HG02798 (cell line): ENCODE measurements at regions not wholly inside any gene's neighbourhood (a gene's known extent, or its start where the extent isn't known, plus 50 kb on each side); places are given as distances from the start of the nearest gene placed in this dataset.

Experiments used
- ATAC-seq: cut with Tn5 transposase; IDR thresholded peaks from one replicate; pipeline ENCODE4 v1.9.1; 2021; ENCODE audit warnings: mild to moderate bottlenecking; ENCODE audit not compliant: unreplicated experiment, poor library complexity

GRCh38 chr16:64892835-64893785, 228.8 kb downstream of the CDH11 start:
- no peak for ATAC-seq

GRCh38 chr16:64889446-64889845, 232.4 kb downstream of the CDH11 start:
- no peak for ATAC-seq

DNA sequence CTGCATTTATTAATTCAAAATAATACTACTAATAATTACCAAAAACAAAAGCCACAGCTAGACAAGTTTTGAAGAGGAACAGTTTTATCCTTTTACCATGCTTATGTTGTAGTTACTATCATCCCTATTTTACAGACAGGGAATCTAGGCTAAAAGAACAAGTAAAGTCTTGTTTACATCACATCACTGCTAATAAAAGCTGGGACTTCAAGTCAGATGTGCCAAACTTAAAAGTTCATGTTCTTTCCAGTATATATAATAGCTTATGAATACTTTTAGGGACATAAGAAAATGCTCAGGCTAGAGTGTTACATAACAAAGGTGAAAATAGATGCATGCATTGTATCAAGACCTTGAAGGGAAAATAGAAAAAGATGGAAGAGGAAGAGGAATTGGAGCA, 234.2 kb downstream of the CDH11 start:
- ATAC-seq: no peak

- ATAC-seq: no peak
These were observed 239.6 kb downstream of the CDH11 start for GRCh38 chr16:64882078-64882784.

DNA sequence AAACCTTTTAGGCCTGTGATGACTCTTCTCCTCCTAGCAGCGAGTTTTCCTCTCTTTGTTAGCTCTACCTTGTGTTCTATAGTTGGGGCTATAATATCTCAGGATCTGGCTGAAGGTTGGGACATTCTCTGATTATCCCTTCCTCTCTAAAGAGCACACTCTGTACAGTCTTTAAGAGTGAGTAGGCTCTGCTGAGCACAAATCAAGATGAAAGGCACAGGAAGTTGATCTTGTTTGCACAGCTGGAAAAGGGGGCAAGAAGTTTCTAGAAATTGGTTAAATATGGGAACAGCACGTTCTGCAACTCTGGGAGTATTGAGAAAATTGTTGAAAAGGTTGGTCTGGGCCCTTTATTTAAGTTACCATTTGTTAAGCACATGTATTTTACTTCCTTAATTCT, 240.9 kb downstream of the CDH11 start:
- ATAC-seq: no peak

- no peak for ATAC-seq
These were observed 241.9 kb downstream of the CDH11 start for GRCh38 chr16:64880006-64880405.

GRCh38 chr16:64878940-64879339, 242.9 kb downstream of the CDH11 start:
- ATAC-seq: no peak

DNA sequence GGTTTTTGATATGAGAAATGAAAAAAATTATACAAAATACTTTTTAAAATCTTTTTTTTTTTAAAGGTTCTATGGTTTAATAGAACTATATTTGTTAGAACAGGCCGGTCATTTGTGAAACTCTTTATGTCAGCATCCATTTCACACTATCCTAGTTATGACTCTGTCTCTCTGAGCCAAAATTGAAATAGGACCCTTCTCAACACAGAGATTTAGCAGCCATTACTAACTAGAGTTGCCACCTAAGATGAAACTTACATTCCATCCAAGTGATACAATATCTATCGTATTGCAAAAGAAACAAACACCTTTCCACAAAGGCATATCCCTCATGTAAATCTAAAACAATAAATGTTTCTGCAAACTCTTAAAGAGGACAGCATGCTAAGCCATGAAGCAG, 249.8 kb downstream of the CDH11 start:
- no peak for ATAC-seq

DNA sequence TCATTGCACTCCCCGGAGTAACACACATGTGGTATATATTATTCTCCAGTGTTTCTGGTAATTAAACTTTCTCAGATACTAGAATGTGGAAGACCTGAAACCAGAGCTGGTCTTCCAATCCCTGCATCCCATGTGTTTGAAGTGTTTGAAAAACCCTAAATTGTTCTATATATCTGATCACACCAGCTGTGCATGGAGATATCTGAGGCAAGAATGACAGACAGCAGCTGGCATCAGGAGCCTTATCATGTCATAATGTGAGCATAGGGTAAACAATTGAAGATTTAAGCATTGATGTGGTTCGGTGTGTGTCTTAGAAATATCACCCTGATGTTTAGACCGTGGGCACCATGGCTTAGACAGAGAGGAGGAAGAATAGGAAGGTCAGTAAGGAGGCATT, 251.0 kb downstream of the CDH11 start:
- ATAC-seq: no peak

DNA sequence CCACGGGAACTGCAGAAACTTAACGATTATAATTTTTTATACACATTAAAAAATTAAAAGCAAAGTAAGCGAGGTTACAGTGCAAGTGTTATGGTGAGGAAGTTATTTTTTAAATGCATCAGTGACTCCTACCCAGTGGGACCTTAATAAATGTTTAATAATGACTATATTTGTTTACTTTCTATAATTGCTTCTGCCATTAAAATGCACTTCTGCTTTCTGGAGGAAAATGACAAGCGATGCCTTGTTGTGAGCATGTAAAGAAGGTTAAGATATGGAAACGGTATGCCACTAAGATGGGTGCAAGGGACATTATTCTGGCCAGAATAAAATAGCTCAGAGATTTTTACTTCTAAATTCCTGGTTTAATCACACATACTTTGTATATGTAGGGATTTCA, 252.1 kb downstream of the CDH11 start:
- ATAC-seq: no peak

DNA sequence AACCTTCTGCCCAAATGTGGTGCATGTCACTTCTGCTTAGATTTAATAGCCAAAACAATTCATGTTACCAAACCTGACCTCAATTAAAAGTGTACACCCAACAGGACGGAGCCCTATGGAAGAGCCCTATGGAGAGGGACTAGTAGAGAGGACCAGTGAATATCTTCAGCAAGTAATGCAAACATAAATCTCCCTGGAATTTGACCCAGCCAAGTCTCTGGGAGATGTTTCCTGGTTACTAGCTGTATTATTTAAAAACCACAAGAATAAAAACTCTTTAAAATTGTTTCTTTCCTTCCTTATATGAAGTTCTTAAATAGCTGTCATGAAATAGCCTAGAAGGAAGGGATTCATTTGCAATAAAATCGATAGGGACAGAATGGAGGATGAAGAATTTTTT, 255.8 kb downstream of the CDH11 start:
- no peak for ATAC-seq

DNA sequence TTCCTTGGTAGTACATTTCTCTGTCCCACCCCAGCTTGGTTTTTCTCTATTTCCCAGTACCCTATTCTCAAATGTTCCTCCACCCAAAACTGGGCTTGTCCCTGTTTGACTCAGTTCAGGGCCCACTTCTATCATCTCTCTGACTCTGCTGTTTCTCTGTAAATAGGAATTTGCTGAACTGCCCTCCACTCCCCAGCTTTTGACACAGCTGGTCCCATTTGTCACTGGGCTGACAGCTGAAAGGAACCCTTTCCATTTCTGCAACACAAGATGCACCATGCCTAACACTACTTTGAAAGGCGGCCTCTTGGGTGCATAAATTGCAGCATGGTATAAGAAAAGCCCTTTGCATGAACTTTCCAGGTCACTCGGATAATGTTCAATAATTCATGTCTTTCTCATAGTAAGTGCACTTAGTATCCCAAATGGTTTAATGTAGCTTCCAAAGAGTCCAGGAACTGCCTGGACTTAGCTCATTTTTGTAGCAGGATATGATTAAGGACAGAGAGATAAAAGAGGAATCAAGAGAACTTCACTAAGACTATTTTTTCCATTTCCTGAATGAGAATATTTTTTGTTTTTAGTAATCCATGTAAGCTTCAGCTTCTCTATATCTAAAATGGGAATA, 256.7 kb downstream of the CDH11 start:
- no peak for ATAC-seq

- no peak for ATAC-seq
These were observed 257.5 kb downstream of the CDH11 start for GRCh38 chr16:64864232-64864809.

DNA sequence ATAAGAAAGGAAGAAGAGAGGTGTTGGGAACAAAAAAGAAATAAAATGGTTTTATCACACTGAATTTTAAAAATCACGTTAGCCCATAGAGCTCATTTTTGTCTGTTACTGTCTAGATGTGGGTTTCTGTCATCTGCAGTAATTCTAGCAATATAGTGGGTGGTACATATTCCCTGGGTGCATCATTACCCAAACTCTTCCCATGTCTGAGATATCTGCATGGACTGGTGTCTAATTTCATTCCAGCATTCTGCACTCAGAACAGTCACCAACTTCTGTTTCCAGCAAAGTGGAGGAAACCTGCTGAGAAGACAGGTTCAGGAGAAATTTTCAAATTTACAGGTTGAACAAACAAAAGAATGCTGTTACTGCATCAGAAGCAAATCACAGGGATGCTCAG, 263.8 kb downstream of the CDH11 start:
- ATAC-seq: no peak

- no peak for ATAC-seq
These were observed 264.5 kb downstream of the CDH11 start for GRCh38 chr16:64857411-64857810.

DNA sequence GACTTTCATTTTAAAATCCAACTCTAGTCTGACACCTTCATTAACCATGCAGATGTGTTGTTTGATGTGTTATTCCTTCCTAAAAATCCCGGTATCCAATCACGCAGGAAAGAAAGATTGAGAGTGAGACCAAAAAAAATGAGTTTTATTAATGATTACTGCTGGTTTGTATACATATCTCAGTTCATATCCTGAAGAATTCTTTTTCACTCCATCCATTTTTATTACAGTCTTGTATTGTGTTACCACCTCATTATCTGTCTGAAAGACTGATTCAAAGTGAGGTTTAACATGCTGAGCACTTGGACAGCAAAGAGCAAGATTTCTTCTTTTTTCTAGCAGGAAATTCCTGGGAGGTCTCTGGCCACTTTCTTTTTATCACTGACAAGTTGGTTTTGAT, 268.3 kb downstream of the CDH11 start:
- no peak for ATAC-seq

DNA sequence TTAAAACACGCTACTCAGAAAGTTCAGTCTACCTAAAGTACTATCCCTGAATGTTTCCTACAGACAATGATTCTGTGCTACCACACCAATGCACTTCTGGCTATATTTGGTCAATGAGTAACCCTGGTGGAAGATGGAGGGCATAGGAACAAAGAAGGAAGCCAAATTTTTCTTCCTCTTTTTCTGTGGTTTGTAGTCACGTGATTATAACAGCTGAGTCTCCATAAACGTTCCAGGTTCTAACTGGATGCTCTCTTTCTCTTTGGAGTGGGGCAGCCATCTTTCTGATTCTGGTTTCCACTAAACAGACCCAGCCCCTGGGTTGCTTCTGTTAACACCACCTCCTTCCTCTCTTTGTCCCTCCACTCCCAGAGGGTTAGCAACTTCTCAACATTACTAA, 274.9 kb downstream of the CDH11 start:
- ATAC-seq: no peak

GRCh38 chr16:64845071-64845470, 276.8 kb downstream of the CDH11 start:
- ATAC-seq: no peak

DNA sequence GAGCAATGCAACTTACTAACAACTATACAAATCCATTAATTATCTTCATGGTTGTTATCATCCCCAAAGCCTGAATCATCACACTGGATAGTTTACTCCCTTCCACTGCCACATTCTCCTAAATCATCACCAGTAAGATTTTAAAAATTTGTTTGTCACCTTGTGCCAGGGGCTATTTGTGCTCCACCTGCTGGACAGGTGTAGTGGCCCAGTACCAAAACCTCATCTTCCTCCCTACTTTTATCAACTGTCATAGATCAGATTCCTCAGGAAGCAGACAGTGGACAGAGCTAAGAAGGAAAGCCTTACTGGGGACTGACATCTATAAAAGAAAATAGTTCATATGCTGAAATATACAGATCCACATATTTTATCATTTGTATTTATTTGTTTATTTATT, 280.4 kb downstream of the CDH11 start:
- no peak for ATAC-seq

DNA sequence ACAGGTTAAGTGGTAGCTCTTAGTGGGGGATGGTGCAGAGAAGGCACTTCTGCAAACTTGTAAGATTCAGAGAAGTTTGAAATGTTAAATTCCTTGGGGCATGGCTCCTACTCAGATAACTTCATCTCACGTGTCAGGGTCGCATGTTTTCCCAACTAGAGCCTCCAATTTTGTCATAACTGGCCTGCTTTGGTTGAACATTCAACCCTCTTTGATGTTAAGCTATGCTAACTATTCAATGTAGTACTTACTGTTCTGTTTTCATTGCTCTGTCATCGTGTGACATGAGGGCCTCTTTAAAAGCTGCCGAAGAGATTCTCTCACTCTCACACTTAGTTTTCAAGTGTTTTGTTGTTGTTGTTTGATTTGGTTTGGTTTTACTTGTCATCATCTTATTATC, 280.8 kb downstream of the CDH11 start:
- ATAC-seq: no peak

DNA sequence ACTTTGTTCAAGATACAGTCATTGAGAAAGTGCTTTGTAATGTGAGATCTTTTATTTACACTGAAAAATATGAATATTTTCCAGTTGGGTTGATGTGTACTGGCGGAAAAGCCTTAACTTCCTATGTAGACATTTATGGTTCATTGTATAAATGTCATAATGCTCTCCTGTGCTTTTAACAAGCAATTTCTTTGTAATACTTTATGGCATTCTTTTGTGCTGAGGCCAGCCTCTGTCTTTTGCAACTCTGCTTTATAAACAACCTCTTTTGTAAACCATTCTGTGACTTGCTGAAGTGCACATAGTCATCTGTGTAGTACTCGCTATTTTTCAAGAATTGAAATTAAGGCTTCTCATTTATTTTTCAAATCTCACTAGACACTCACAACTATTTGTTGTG, 291.2 kb downstream of the CDH11 start:
- ATAC-seq: no peak
